ENCODE measurements at regions not wholly inside any gene's neighbourhood (a gene's known extent, or its start where the extent isn't known, plus 50 kb on each side); places are given as distances from the start of the nearest gene placed in this dataset.

- TF ChIP-seq CTCF (IDR thresholded peaks at IDR 0.05; ENCODE audit: insufficient read depth, low read length), result no peak
- no peak for TF ChIP-seq POLR2AphosphoS5 (IDR thresholded peaks at IDR 0.05; ENCODE audit: low read depth)
- no peak for TF ChIP-seq REST (IDR thresholded peaks at IDR 0.05; ENCODE audit: insufficient replicate concordance, low read depth)
- no peak for TF ChIP-seq GABPA (IDR thresholded peaks at IDR 0.05; ENCODE audit: low read depth)
- TF ChIP-seq SPI1 (IDR thresholded peaks at IDR 0.05; ENCODE audit: borderline replicate concordance, low read depth), result no peak
These were observed 186.0 kb upstream of the NFIB start for GRCh38 chr9:14499976-14500375.

Measured in HL-60 (cell line).